ENCODE measurements at regions not wholly inside any gene's neighbourhood (a gene's known extent, or its start where the extent isn't known, plus 50 kb on each side); places are given as distances from the start of the nearest gene placed in this dataset.

DNA sequence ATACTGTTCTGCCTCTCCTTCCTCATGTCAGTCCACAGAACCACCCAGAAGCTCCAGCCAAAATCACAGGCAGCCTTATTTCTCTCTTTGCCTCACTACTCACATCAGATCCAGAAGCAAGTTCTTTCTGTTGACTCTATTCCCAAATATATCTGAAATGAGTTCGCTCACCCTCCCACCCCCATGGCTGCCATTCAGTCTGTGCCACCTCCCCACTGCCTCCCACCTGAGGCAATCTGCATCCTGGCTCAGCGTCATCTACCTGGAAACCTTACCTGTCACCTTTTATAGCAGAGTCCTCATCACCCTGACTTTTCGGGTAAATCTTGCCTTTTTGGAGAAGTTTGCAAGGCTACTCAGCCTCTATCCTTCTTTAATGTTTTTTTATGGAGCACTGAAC lies 501.8 kb downstream of the BCL11B start:
- 100% methylated on average over 3 of the region's 3 CpGs for WGBS
- TF ChIP-seq EP300 (IDR thresholded peaks at IDR 0.05), result no peak
- TF ChIP-seq POLR2AphosphoS5 (IDR thresholded peaks at IDR 0.05), result no peak
- TF ChIP-seq POLR2A (IDR thresholded peaks at IDR 0.05; ENCODE audit: low read depth), result no peak
- TF ChIP-seq, protein P1, sequence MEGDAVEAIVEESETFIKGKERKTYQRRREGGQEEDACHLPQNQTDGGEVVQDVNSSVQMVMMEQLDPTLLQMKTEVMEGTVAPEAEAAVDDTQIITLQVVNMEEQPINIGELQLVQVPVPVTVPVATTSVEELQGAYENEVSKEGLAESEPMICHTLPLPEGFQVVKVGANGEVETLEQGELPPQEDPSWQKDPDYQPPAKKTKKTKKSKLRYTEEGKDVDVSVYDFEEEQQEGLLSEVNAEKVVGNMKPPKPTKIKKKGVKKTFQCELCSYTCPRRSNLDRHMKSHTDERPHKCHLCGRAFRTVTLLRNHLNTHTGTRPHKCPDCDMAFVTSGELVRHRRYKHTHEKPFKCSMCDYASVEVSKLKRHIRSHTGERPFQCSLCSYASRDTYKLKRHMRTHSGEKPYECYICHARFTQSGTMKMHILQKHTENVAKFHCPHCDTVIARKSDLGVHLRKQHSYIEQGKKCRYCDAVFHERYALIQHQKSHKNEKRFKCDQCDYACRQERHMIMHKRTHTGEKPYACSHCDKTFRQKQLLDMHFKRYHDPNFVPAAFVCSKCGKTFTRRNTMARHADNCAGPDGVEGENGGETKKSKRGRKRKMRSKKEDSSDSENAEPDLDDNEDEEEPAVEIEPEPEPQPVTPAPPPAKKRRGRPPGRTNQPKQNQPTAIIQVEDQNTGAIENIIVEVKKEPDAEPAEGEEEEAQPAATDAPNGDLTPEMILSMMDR (IDR thresholded peaks at IDR 0.05), result no peak
- Histone ChIP-seq H3K27me3 (no peaks in the 10 kb centered on the region), H3K27ac (replicated peaks in 1 of 4) (no peak overlapping the region), H3K4me3 (no peak overlapping the region), H3K4me1 (no peaks in the 10 kb centered on the region), H3K9me3 (no peaks in the 10 kb centered on the region), H3K36me3 (no peaks in the 10 kb centered on the region)
- DNase-seq (ENCODE audit: extremely low spot score), result no peak
- intact Hi-C loops (cut with DNase I), result no loop called here

DNA sequence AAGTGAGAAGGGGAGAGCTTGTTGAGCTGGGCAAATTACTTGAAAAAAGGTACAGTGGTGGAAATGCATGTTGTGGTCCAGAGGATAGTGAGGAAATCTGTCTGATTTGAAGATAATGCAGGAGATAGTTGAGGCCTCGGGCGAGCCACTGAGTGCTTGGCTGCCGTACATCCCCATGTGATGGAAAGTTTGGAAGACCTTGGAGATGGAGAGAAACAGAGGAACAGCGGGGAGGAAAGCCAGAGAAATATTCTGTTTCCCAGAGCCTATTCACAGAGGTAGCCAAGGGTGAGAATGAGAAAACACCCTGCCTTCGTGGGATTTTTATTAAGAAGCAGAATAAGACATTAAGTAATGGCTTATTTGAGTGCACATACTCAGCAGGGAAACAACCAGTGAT lies 498.2 kb downstream of the BCL11B start:
- Histone ChIP-seq H3K9me3 (no peaks in the 10 kb centered on the region), H3K27ac (replicated peaks in 1 of 4) (no peak overlapping the region), H3K36me3 (no peaks in the 10 kb centered on the region), H3K27me3 (no peaks in the 10 kb centered on the region), H3K4me1 (no peaks in the 10 kb centered on the region), H3K4me3 (no peak overlapping the region)
- no peak for DNase-seq (ENCODE audit: extremely low spot score)
- intact Hi-C loops (cut with DNase I), result no loop called here
- WGBS, result 86% methylated on average over 5 of the region's 5 CpGs
- no peak for TF ChIP-seq EP300 (IDR thresholded peaks at IDR 0.05)
- TF ChIP-seq POLR2AphosphoS5 (IDR thresholded peaks at IDR 0.05), result no peak
- TF ChIP-seq, protein P1 (IDR thresholded peaks at IDR 0.05), result no peak
- no peak for TF ChIP-seq POLR2A (IDR thresholded peaks at IDR 0.05; ENCODE audit: low read depth)

DNA sequence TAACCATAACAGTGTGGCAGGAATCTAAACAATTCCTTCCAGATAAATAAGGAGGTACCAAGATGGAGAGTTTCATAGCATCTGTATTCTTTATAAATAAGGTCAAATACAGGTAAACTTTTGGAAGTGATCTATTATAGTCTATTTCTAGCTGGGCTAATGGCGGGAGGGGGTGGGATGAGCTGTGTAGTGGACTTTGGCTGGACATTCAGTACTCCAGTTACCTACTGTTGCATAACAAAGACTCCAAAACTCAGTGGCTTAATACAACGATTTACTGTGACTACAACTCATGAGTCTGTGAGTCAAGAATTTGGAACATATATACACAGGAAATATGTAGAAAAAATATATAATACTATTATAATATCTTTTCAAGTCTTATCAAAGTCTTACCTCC lies 496.1 kb downstream of the BCL11B start:
- Histone ChIP-seq H3K27me3 (no peaks in the 10 kb centered on the region), H3K27ac (replicated peaks in 1 of 4) (no peak overlapping the region), H3K4me3 (no peak overlapping the region), H3K9me3 (no peaks in the 10 kb centered on the region), H3K4me1 (no peaks in the 10 kb centered on the region), H3K36me3 (no peaks in the 10 kb centered on the region)
- peak; percentile 2 for DNase-seq (ENCODE audit: extremely low spot score)
- no peak for TF ChIP-seq POLR2A (IDR thresholded peaks at IDR 0.05; ENCODE audit: low read depth)
- WGBS, result 78% methylated on average over 2 of the region's 2 CpGs
- intact Hi-C loops (cut with DNase I), result no loop called here

DNA sequence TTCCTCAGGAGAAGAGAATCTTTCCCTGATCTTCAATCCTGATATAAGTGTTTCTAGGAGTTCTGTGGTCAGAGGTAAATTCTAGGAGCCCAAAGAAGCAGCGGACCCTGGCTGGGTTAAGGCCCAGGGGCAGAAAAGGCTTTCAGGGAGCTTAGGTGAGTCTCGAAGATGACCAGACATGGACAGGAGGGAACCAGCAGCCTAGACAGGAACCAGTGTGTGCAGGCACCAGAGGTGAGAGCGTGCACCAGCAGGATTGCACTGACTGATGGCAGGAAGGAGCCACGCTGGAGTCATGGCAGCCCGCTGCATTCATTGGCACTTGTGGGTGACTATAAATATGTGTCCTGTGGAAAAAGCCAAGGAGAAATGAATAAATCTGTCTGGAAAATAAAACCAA lies 489.9 kb downstream of the BCL11B start:
- no peak overlapping the region for H3K27ac ChIP-seq (replicated peaks in 1 of 4)
- DNase-seq (ENCODE audit: extremely low spot score), result peak; percentile 75
- WGBS, result 86% methylated on average over 5 of the region's 5 CpGs
- intact Hi-C loops (cut with DNase I), result no loop called here
- no peaks in the 10 kb centered on the region for H3K9me3 ChIP-seq
- no peaks in the 10 kb centered on the region for H3K36me3 ChIP-seq
- H3K4me1 ChIP-seq, result no peaks in the 10 kb centered on the region
- TF ChIP-seq POLR2A (IDR thresholded peaks at IDR 0.05; ENCODE audit: low read depth), result no peak
- TF ChIP-seq POLR2AphosphoS5 (IDR thresholded peaks at IDR 0.05), result no peak
- TF ChIP-seq, protein P1 (IDR thresholded peaks at IDR 0.05), result no peak
- no peak for TF ChIP-seq EP300 (IDR thresholded peaks at IDR 0.05)
- H3K27me3 ChIP-seq, result no peaks in the 10 kb centered on the region
- H3K4me3 ChIP-seq, result no peak overlapping the region

DNA sequence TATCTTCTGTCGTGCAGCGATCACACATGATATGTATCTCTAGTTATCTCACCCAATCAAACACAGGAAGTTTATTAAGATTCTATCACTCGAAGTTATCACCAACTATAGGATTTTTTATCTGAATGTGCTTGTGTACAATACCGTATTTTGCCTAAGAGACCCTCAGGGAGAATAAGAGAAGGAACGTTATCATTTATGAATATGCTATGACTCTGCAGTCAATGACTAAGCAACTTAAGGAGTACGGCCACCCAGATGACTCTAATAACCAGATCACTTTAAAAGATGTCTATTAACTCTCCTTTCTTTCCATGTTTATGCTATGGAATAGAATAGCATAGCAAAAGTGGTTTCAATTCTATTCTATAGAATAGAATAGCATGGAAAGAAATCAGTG lies 486.4 kb downstream of the BCL11B start:
- DNase-seq (ENCODE audit: extremely low spot score), result no peak
- Histone ChIP-seq H3K4me3 (no peak overlapping the region), H3K27me3 (no peaks in the 10 kb centered on the region), H3K9me3 (no peaks in the 10 kb centered on the region), H3K4me1 (no peaks in the 10 kb centered on the region), H3K27ac (replicated peaks in 1 of 4) (no peak overlapping the region), H3K36me3 (no peaks in the 10 kb centered on the region)
- WGBS, result 58% methylated on average over 6 of the region's 6 CpGs
- TF ChIP-seq POLR2AphosphoS5 (IDR thresholded peaks at IDR 0.05), result no peak
- TF ChIP-seq, protein P1 (IDR thresholded peaks at IDR 0.05), result no peak
- TF ChIP-seq EP300 (IDR thresholded peaks at IDR 0.05), result no peak
- TF ChIP-seq POLR2A (IDR thresholded peaks at IDR 0.05; ENCODE audit: low read depth), result no peak
- intact Hi-C loops (cut with DNase I), result no loop called here
